Peyer's patch (tissue), 4 donors: ENCODE measurements at regions not wholly inside any gene's neighbourhood (a gene's known extent, or its start where the extent isn't known, plus 50 kb on each side); places are given as distances from the start of the nearest gene placed in this dataset.

Experiments used
- POLR2A ChIP-seq, 2 donors: fragments of 450-650 bp; IDR thresholded peaks; one replicate each; pipeline ENCODE4 v1.5.1; 2017; ENCODE audit warnings: antibody characterized with exemption in 2 of 2, mild to moderate bottlenecking in 2 of 2, moderate library complexity in 2 of 2
- TF ChIP-seq, protein P1 (sequence below), 6 experiments: fragments of 450-650 bp in 4 of 6; fragments of 200-600 bp in 2 of 6; sonication (generic) in 1 of 6; IDR thresholded peaks; one replicate each; pipeline ENCODE4 v1.5.1; 2017 to 2019; ENCODE audit warnings: antibody characterized with exemption in 6 of 6, mild to moderate bottlenecking in 3 of 6, moderate library complexity in 1 of 6

DNA sequence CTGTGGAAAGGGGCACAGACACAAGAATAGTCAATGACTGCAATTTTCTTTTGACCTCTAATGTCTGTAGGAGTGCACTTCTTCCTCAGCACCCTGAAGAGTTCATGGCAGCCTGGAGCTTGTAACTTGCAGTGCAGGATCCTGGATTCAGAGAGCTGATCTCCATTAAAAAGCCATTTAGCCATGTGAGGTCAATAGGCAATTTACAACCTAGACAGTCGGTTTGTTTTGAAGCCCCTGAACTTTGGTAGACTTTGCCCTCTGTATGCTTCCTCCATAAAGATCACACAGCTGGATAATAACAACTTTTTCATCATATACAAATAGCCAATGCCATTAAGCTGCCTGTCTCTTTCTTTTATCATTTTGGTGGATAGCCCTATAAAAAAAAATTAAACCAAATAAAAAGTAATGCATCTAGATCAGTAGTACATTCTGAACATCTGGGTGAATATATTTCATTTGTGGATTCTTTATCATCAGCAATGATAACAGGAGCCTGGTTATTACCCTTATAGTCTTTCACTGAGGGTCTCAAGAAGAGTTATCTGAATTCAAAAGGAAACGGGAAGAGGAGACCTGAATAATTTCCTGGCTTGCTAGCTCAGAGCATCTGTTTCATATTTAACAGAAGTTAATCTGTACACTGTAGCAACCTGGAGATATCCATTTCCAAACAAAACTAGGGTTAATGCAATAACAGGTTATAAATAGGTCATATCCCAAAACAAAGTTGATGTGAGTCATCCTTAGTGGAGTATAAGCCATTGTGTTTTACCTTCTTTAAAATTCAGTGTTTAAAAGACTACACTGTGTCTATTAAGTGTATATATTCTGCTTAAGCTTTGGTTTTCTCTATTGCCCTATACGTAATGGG lies 193.8 kb upstream of the ACTBL2 start:
- TF ChIP-seq, protein P1, sequence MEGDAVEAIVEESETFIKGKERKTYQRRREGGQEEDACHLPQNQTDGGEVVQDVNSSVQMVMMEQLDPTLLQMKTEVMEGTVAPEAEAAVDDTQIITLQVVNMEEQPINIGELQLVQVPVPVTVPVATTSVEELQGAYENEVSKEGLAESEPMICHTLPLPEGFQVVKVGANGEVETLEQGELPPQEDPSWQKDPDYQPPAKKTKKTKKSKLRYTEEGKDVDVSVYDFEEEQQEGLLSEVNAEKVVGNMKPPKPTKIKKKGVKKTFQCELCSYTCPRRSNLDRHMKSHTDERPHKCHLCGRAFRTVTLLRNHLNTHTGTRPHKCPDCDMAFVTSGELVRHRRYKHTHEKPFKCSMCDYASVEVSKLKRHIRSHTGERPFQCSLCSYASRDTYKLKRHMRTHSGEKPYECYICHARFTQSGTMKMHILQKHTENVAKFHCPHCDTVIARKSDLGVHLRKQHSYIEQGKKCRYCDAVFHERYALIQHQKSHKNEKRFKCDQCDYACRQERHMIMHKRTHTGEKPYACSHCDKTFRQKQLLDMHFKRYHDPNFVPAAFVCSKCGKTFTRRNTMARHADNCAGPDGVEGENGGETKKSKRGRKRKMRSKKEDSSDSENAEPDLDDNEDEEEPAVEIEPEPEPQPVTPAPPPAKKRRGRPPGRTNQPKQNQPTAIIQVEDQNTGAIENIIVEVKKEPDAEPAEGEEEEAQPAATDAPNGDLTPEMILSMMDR (IDR thresholded peaks at IDR 0.05), result no peak
- TF ChIP-seq POLR2A (IDR thresholded peaks at IDR 0.05), result no peak
